ENCODE measurements at regions not wholly inside any gene's neighbourhood (a gene's known extent, or its start where the extent isn't known, plus 50 kb on each side); places are given as distances from the start of the nearest gene placed in this dataset.

GRCh38 chr2:176612736-176613135 is 343.5 kb downstream of the MTX2 start:
- DNase-seq (ENCODE audit: low read depth): no peak

DNA sequence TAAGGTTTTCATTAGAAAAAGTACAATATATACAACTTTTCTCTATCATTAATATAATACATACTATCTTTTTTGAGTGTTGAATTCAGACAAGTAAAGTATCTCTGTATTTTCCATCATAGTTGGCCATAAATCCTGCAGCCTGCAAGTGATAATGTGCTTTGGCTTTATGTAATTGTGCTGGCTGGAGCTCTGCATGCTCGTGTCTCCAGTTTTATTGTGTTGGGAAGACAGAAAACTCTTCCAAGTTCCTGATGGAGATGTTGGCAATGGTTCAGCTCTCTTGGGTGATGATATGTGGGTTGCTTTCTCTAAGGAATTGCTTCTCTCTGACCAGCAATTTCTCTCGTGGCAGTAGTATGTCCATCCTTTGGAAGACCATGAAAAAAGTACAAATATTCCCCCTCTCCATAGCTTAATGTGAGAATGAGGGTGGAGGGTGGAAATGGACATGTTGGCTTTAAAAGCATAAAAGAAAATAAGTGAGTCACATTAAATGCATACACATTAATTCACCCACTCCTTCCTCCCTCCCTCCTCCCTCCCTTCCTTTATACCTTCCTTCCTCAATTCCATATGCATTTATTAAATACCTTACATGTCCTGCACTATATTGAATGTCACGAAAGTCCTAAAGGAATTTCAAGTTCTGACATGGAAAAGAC is 344.2 kb downstream of the MTX2 start:
- no peak for DNase-seq (ENCODE audit: low read depth)

DNA sequence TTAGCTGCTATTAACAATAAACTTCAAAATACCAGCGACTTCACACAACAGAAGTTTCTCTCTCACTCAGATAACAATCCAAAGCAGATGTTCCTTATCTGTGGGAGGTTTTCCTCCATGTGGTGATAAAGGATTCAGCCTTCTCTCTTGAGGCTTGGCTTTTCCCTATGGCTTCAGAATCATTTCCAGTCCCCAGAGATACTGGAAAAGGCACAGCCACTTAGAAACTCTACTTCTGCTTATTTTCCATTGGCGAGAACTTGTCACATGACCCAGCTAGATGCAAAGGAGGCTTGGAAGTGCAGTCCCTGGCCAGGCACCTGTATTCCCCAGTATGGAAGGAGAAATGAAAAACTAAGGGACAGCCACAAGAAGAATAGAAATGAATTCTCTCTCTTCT is 344.8 kb downstream of the MTX2 start:
- DNase-seq (ENCODE audit: low read depth): peak; percentile 7

GRCh38 chr2:176614930-176615329 is 345.7 kb downstream of the MTX2 start:
- DNase-seq (ENCODE audit: low read depth): no peak

DNA sequence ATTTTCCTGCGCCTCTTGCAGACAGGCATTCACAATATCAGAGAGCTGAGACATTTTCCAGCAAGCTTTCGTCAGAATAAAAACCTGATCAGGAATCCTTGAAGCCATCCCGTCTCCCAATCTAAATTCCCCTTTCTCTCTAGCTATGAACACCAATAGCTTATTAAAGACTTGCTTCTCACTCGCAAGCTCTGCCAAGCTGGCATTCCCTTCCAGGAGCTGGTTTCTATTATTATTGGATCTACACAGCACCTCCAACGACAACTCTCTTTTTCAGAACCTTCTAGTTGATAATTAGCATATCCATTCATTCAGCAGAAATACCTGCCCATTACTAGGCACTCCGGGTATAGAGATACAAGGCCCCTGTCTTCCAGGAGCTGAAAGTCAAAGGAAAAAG is 350.3 kb downstream of the MTX2 start:
- no peak for DNase-seq (ENCODE audit: low read depth)

GRCh38 chr2:176621350-176621749 is 352.1 kb downstream of the MTX2 start:
- no peak for DNase-seq (ENCODE audit: low read depth)

GRCh38 chr2:176622792-176623191 is 353.6 kb downstream of the MTX2 start:
- no peak for DNase-seq (ENCODE audit: low read depth)

DNA sequence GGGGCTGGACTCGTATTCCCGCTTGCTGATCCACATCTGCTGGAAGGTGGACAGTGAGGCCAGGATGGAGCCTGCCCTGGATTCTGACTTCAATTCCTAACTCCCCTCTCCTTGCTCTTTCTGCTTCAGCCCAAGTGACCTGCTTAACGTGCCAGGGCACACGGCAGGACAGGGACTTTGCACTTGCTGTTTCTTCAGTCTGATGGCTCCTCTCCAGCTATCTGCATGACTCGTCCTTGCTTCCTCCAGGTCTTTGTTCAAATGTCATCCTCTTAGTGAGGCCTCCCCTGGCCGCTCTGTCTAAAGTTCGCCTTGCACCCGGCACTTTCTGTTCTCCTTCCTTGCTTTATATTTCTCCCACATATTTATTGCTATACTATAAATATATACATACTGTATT is 357.6 kb downstream of the MTX2 start:
- DNase-seq (ENCODE audit: low read depth): no peak

GRCh38 chr2:176628438-176628837 is 359.2 kb downstream of the MTX2 start:
- DNase-seq (ENCODE audit: low read depth): no peak

GRCh38 chr2:176633754-176634153 is 364.5 kb downstream of the MTX2 start:
- no peak for DNase-seq (ENCODE audit: low read depth)

- DNase-seq (ENCODE audit: low read depth): no peak
These were observed 367.2 kb downstream of the MTX2 start for GRCh38 chr2:176636401-176636800.

DNA sequence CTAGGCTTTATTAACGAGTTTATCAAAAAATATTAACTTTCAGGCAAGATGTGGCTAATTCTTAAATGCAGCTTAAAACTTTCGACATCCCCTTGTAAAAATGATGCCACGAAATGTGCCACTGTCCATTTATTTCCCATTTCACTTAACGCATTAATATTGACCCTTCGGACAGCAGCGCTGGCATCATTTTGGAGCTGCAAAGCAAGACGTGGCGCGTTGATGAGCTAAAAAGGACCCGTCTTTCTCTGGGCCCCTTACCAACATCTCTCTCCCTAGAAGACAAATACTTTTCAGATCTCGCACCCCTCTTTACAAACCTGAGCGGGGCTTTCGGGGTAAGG is 367.9 kb downstream of the MTX2 start:
- DNase-seq (ENCODE audit: low read depth): no peak

DNA sequence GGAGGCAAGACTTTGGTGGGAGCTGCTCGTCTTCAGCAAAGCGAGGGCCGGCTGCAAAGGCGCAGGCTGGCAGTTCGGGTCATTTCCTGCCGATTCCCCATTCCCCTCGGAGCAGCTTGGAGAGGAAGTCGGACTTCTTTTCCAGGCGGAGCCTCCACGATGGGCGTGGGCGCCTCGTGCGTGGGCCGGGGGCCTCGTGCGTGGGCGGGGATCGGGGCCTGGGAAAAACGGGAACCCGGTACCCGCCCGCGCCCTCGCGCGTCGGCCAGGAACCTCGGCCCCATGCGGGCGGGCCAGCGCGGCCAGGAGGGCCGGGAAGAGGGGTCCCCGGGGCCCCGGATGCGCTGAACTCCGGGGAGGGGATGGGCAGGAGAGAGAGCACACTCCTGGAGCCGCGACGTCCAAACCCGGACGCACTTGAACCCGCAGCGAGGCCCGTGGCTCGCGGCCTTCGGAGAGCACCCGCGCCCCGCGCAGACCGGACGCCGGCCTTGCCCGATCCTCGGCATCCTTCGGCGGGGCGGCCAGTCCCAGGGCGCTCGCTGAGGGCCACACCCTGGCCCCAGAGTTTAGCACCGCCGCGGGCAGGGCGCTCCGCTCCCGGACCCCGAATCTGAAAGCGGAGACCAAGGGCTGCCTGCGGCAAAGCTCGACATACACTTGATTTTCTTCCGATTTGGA is 368.4 kb downstream of the MTX2 start:
- DNase-seq (ENCODE audit: low read depth): no peak

DNA sequence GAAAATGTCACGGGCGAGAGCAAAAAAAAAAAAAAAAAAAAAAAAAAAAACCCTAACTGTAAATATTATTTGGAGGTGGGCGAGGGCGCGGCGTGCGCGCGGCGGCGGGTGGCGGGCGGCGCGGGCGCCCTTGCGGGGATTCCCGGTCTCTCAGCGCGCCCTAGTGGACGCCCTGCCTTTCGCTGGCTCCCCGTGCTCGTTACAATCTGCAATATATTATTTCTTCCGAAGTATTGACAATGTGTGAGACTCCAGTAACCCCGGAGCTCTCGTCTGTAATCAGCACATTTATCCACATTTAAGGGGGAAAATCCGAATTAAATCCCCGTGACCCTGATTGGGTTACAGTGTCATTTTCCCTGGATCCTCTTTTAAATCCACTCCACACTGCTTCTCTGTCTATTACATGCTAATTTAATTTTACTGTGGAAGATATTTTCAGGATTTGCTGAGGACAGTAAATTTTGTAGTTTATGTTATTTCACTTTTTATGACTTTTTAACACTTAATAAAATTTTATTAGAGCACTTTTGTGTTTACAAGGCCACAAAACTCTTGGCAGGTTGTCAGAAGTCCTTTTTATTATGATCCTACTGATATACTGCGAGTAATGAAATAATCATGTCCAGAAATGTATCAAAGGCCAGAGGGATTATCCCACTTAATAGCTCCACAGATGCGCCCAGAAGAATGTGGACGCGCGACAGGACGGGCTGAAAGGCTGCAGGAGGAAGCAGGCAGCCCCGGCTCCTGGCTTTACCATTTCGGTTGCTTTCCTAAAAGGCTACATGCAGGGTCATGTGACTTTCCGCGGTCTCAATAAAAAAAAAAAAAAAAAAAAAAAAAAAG is 369.1 kb downstream of the MTX2 start:
- no peak for DNase-seq (ENCODE audit: low read depth)

- DNase-seq (ENCODE audit: low read depth): no peak
These were observed 369.7 kb downstream of the MTX2 start for GRCh38 chr2:176639016-176639343.

- DNase-seq (ENCODE audit: low read depth): no peak
These were observed 370.4 kb downstream of the MTX2 start for GRCh38 chr2:176639671-176640070.

- no peak for DNase-seq (ENCODE audit: low read depth)
These were observed 372.2 kb downstream of the MTX2 start for GRCh38 chr2:176641436-176641835.

DNA sequence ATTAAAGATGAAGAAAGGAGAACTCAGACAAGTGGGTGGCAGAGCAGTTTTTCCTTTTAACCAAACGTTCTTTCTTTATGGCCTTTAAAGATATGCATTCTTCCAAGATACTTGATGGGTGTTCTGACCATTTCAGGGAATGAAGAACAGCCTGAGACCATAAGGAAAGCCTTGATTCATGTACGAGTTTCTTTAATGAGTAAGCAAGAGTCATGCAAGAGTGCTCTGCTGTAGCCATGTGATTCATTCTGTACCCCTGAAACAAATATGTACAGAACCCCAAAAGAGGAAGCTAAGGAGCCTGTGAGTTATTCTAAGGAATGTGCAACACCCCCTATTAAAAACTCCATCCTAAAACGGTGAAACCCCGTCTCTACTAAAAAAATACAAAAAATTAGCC is 372.8 kb downstream of the MTX2 start:
- no peak for DNase-seq (ENCODE audit: low read depth)

- DNase-seq (ENCODE audit: low read depth): peak; percentile 8
These were observed 374.4 kb downstream of the MTX2 start for GRCh38 chr2:176643646-176644045.

DNA sequence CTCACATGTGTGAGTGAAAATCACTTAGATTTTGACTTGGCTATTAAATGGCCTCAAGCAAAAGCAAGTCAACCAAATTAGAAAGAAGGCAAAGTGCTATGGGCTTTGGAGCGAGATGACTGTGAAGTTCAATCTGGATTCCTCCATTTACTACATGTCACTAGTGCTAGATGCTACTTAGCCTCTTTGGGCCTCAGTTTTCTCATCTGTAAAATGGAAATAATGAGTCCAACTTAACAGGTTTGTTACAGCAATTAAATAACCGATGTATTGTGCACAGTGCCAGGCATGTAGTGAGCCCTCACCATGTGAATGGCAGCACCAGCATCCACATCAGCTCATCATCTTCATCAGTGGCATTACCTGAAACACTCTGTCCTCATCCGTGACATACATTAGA is 376.3 kb downstream of the MTX2 start:
- no peak for DNase-seq (ENCODE audit: low read depth)

DNA sequence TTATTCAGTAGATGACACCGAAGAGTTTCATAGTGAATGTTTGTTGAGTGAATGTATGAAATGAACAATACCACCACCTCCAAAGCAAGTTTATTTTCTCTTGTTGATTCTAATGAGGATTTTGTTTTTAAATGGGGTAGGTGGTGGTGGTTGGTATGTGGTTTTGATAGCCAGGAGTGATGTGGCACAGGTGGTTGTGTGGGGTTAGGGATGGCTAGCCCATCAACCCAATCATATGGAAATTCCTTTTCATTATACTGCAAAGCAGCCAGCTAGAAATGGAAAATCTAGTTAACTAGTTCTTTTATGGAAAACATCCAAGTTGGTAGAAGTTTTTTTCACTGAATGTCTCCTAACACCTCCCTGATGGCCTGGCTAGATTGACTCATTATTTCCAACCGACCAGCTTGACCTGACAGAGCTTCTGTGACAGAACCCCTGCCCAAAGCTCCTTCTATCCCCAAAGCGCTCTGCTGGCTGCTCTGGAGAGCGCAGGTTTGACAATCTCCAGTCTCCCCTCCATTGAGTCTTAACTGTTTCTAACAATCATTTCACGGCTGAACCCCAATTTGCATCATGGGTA is 376.9 kb downstream of the MTX2 start:
- DNase-seq (ENCODE audit: low read depth): no peak

DNA sequence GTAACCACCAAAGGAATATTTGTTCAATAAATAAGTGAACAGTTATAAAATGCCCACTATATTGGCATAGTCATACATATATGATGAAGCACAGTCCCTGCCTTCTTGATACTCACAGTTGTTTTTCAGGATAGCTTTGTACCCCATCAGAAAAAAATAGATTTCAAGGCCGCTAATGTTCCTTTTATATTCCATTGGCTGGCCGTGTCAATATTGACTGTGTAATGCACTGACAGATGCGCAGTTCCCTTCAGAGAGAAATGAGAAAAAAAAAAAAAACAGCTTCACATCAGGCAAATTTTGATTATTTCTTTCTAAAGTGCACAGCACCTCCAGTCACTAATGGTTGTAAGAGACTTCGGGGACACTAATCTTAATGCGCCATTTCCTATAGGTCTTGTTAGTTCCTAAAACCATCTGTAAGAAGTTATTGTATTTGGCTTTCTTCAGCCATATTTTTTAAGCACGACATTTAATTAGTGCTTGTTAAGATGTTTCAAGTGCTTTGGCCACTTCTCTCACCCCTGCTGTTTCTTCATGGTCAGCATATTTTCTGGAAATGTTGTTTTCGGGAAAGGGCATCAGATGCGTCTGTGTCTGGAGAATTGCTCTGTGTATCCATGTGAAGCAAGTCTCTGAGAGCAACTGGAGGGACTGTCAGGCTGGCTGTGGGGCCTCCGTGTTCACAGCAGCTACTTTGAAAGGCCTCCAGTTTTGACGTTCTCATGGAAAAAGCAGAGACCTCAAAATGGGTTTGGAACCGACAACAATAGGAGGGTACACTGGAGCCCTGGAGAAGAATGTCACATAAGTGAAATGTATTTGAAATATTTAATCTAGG is 378.3 kb downstream of the MTX2 start:
- DNase-seq (ENCODE audit: low read depth): no peak
